Mesothelial cell of epicardium (in vitro differentiated cells): ENCODE measurements at regions not wholly inside any gene's neighbourhood (a gene's known extent, or its start where the extent isn't known, plus 50 kb on each side); places are given as distances from the start of the nearest gene placed in this dataset.

Experiments
- DNase-seq, 2 experiments: peaks; one replicate each; pipeline ENCODE4 v3.0.0; 2021; ENCODE audit warnings: low spot score in 2 of 2; ENCODE audit not compliant: unreplicated experiment in 2 of 2
- H3K27ac Mint-ChIP-seq: 2 replicates; pipeline ENCODE4 v1.8.0; 2021; ENCODE audit warnings: mixed read lengths
- H3K27me3 Mint-ChIP-seq: 2 replicates; pipeline ENCODE4 v1.8.0; 2021; ENCODE audit warnings: low read depth, mixed read lengths
- H3K36me3 Mint-ChIP-seq: 2 replicates; pipeline ENCODE4 v1.8.0; 2021; ENCODE audit warnings: mixed read lengths
- H3K4me1 Mint-ChIP-seq: 2 replicates; pipeline ENCODE4 v1.8.0; 2021; ENCODE audit warnings: mixed read lengths
- H3K4me3 Mint-ChIP-seq: 2 replicates; pipeline ENCODE4 v1.8.0; 2021; ENCODE audit warnings: mild to moderate bottlenecking, moderate library complexity, mixed read lengths
- H3K9me3 Mint-ChIP-seq: 2 replicates; pipeline ENCODE4 v1.8.0; 2021; ENCODE audit warnings: mixed read lengths
- CTCF ChIP-seq: fragments of 200-600 bp; sonication (generic); IDR thresholded peaks from one replicate; pipeline ENCODE4 v1.5.0; 2021; ENCODE audit warnings: antibody characterized with exemption; ENCODE audit not compliant: unreplicated experiment

DNA sequence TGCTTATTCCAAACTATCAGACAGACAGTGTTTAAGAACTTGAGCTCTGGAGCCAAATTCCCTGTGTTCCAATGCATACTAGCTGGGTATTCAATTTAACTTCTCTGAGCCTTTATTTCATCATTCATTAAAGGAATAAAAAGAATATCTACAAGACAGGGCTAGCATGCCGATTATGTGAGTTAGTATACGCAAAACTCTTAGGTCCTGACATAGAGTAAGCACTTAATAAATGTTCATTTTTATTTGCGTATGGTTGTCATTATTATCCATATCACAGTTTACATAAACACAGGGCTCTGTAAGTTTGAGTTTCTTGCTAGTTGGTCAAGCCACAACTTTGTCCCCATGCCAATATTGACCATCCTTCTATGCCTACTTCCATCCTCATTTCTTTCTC lies 161.5 kb downstream of the NUAK1 start:
- Mint-ChIP-seq H3K9me3 (peaks cover 4% of the 10 kb centered on the region), H3K36me3 (no peaks in the 10 kb centered on the region), H3K27ac (no peak overlapping the region), H3K27me3 (no peaks in the 10 kb centered on the region), H3K4me3 (no peak overlapping the region), H3K4me1 (no peaks in the 10 kb centered on the region)
- TF ChIP-seq CTCF: no peak
- DNase-seq: no peak

DNA sequence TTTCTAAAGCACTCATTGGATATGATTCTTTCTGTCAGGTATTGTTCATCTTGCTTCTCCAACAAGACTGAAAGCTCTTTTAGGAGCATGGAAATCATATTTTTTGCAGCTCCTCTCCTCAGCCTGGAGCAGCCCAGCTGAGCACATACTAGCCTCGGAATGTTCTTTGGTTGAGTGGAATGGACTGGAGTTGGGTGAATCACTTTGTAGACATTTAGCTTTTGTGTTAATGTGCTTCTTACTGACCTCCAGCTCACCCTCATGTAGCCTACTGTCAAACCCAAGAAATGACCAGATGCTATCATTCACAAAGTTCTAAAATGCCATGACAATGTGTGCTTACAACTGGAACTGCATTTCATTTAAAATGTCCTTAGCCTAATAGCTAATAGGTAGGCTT lies 161.1 kb downstream of the NUAK1 start:
- H3K27me3 Mint-ChIP-seq: no peaks in the 10 kb centered on the region
- DNase-seq: no peak
- H3K4me1 Mint-ChIP-seq: no peaks in the 10 kb centered on the region
- H3K9me3 Mint-ChIP-seq: peaks cover 4% of the 10 kb centered on the region
- no peak for TF ChIP-seq CTCF
- H3K27ac Mint-ChIP-seq: no peak overlapping the region
- no peaks in the 10 kb centered on the region for H3K36me3 Mint-ChIP-seq
- no peak overlapping the region for H3K4me3 Mint-ChIP-seq

- TF ChIP-seq CTCF: no peak
- Mint-ChIP-seq H3K9me3 (peaks cover 4% of the 10 kb centered on the region), H3K27ac (no peak overlapping the region), H3K4me3 (no peak overlapping the region), H3K4me1 (peaks cover under 1% of the 10 kb centered on the region), H3K36me3 (no peaks in the 10 kb centered on the region), H3K27me3 (no peaks in the 10 kb centered on the region)
- DNase-seq: no peak
Measured at GRCh38 chr12:105978276-105978675, 160.5 kb downstream of the NUAK1 start.

- peaks cover 3% of the 10 kb centered on the region for H3K4me1 Mint-ChIP-seq
- no peak overlapping the region for H3K27ac Mint-ChIP-seq
- no peaks in the 10 kb centered on the region for H3K27me3 Mint-ChIP-seq
- H3K9me3 Mint-ChIP-seq: peaks cover 4% of the 10 kb centered on the region
- no peaks in the 10 kb centered on the region for H3K36me3 Mint-ChIP-seq
- no peak overlapping the region for H3K4me3 Mint-ChIP-seq
- no peak for DNase-seq
- no peak for TF ChIP-seq CTCF
Measured at GRCh38 chr12:105978686-105979085, 160.1 kb downstream of the NUAK1 start.

DNA sequence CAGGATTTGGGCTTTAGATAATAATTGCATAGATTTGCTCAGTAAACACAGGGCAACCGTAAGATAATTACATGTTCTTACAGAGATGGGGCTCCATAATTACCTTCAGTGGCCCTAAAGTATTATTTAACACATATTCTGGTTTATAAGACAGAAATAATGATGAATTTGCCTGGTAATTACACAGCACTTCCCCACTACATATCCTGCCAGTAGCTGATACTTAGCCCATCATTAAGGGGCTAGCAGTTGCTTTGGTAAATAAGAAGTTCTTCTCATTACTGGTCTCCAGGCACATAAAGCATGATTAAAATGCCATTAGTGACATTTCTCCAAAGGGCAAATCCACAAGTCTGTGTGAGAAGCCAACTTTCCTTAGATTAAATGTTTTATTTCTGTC lies 158.7 kb downstream of the NUAK1 start:
- no peaks in the 10 kb centered on the region for H3K27me3 Mint-ChIP-seq
- H3K27ac Mint-ChIP-seq: no peak overlapping the region
- peaks cover 3% of the 10 kb centered on the region for H3K4me1 Mint-ChIP-seq
- H3K36me3 Mint-ChIP-seq: no peaks in the 10 kb centered on the region
- no peak for DNase-seq
- TF ChIP-seq CTCF: no peak
- no peaks in the 10 kb centered on the region for H3K9me3 Mint-ChIP-seq
- H3K4me3 Mint-ChIP-seq: no peak overlapping the region

- Mint-ChIP-seq H3K4me3 (no peak overlapping the region), H3K36me3 (no peaks in the 10 kb centered on the region), H3K27me3 (no peaks in the 10 kb centered on the region), H3K9me3 (no peaks in the 10 kb centered on the region), H3K4me1 (peaks cover 3% of the 10 kb centered on the region), H3K27ac (no peak overlapping the region)
- no peak for DNase-seq
- no peak for TF ChIP-seq CTCF
Measured at GRCh38 chr12:105980533-105980932, 158.2 kb downstream of the NUAK1 start.
